Breast epithelium (tissue), 3 donors: ENCODE measurements at regions not wholly inside any gene's neighbourhood (a gene's known extent, or its start where the extent isn't known, plus 50 kb on each side); places are given as distances from the start of the nearest gene placed in this dataset.

ENCODE experiments used
- POLR2AphosphoS5 ChIP-seq, 3 donors: sonication (generic); formaldehyde crosslinking; IDR thresholded peaks; one replicate each; pipeline ENCODE4 v1.6.1; 2017; ENCODE audit warnings: antibody characterized with exemption in 3 of 3
- TF ChIP-seq, protein P1 (sequence below), 3 donors: fragments of 450-650 bp; IDR thresholded peaks; one replicate each; pipeline ENCODE4 v1.5.1; 2016 to 2017; ENCODE audit warnings: antibody characterized with exemption in 3 of 3, mild to moderate bottlenecking in 3 of 3, moderate library complexity in 3 of 3

DNA sequence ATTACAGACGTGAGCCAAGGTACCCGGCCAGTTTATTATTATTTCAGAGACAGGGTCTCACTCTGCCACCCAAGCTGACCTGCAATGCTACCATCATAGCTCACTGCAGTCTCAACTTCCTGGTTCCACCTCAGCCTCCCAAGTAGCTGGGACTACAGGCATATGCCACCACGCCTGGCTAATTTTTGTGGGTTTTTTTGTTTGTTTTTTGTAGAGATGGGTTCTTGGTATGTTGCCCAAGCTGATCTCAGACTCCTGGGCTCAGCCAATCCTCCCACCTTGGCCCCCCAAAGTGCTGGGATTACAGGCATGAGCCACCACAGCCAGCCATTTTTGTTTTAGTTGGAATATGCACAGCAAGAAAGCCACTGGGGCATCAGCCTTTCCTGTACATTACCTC lies 115.7 kb downstream of the MRM1 start:
- TF ChIP-seq, protein P1, sequence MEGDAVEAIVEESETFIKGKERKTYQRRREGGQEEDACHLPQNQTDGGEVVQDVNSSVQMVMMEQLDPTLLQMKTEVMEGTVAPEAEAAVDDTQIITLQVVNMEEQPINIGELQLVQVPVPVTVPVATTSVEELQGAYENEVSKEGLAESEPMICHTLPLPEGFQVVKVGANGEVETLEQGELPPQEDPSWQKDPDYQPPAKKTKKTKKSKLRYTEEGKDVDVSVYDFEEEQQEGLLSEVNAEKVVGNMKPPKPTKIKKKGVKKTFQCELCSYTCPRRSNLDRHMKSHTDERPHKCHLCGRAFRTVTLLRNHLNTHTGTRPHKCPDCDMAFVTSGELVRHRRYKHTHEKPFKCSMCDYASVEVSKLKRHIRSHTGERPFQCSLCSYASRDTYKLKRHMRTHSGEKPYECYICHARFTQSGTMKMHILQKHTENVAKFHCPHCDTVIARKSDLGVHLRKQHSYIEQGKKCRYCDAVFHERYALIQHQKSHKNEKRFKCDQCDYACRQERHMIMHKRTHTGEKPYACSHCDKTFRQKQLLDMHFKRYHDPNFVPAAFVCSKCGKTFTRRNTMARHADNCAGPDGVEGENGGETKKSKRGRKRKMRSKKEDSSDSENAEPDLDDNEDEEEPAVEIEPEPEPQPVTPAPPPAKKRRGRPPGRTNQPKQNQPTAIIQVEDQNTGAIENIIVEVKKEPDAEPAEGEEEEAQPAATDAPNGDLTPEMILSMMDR (IDR thresholded peaks at IDR 0.05) = no peak
- TF ChIP-seq POLR2AphosphoS5 (IDR thresholded peaks at IDR 0.05) = no peak
